Loucy (cell line): ENCODE measurements at regions not wholly inside any gene's neighbourhood (a gene's known extent, or its start where the extent isn't known, plus 50 kb on each side); places are given as distances from the start of the nearest gene placed in this dataset.

ENCODE experiments used
- H2AFZ ChIP-seq: fragments of 200-600 bp; sonication (generic); 2 replicates; pipeline ENCODE4 v1.6.0; 2016; ENCODE audit warnings: antibody characterized with exemption, mild to moderate bottlenecking, low read length, moderate library complexity
- H3F3A ChIP-seq: fragments of 200-600 bp; 2 replicates; pipeline ENCODE4 v1.6.0; 2016; ENCODE audit warnings: antibody characterized with exemption, low read depth, mild to moderate bottlenecking
- H3K27me3 ChIP-seq: fragments of 200-600 bp; sonication (generic); 2 replicates; pipeline ENCODE4 v1.6.1; 2014; ENCODE audit warnings: low read length, mild to moderate bottlenecking; ENCODE audit not compliant: insufficient read depth, poor library complexity, severe bottlenecking
- H3K36me3 ChIP-seq: fragments of 200-600 bp; sonication (generic); 2 replicates; pipeline ENCODE4 v1.6.1; 2016; ENCODE audit warnings: low read length; ENCODE audit not compliant: insufficient read depth
- H3K4me1 ChIP-seq: fragments of 200-600 bp; sonication (generic); 2 replicates; pipeline ENCODE4 v1.5.1; 2014; ENCODE audit warnings: low read length, mild to moderate bottlenecking; ENCODE audit not compliant: insufficient read depth, poor library complexity, severe bottlenecking
- H3K4me2 ChIP-seq: fragments of 200-600 bp; sonication (generic); 2 replicates; pipeline ENCODE4 v1.6.0; 2014; ENCODE audit warnings: antibody characterized with exemption, low read length, low read depth, mild to moderate bottlenecking; ENCODE audit not compliant: poor library complexity, severe bottlenecking
- H3K4me3 ChIP-seq: fragments of 200-600 bp; sonication (generic); 2 replicates; pipeline ENCODE4 v1.5.1; 2014; ENCODE audit warnings: low read length, mild to moderate bottlenecking, mixed read lengths; ENCODE audit not compliant: poor library complexity, severe bottlenecking
- H3K79me2 ChIP-seq: fragments of 200-600 bp; sonication (generic); 2 replicates; pipeline ENCODE4 v1.6.1; 2014; ENCODE audit warnings: low read length; ENCODE audit not compliant: insufficient read depth
- H3K9ac ChIP-seq: fragments of 200-600 bp; sonication (generic); 2 replicates; pipeline ENCODE4 v1.6.0; 2014; ENCODE audit warnings: mild to moderate bottlenecking, low read depth, low read length, moderate library complexity; ENCODE audit not compliant: poor library complexity, severe bottlenecking
- H3K9me2 ChIP-seq: fragments of 200-600 bp; sonication (generic); replicated peaks from 2 replicates; pipeline ENCODE4 v1.6.1; 2016; ENCODE audit warnings: low read depth, low read length, mixed read lengths
- H3K9me3 ChIP-seq: fragments of 200-600 bp; sonication (generic); 2 replicates; pipeline ENCODE4 v1.6.1; 2014; ENCODE audit warnings: mild to moderate bottlenecking, antibody characterized with exemption, low read length, low read depth; ENCODE audit not compliant: insufficient read depth
- H4K20me1 ChIP-seq: fragments of 200-600 bp; sonication (generic); 2 replicates; pipeline ENCODE4 v1.6.0; 2014; ENCODE audit warnings: antibody characterized with exemption, low read length, mild to moderate bottlenecking; ENCODE audit not compliant: insufficient read depth, poor library complexity, severe bottlenecking
- CTCF ChIP-seq: fragments of 200-600 bp; sonication (generic); conservative IDR thresholded peaks from 2 replicates; pipeline ENCODE4 v1.5.1; 2014; ENCODE audit warnings: mild to moderate bottlenecking, antibody characterized with exemption, low read length
- EZH2phosphoT487 ChIP-seq: fragments of 200-600 bp; IDR thresholded peaks from 2 replicates; pipeline ENCODE4 v1.6.1; 2018; ENCODE audit warnings: antibody characterized with exemption, mild to moderate bottlenecking, moderate library complexity, borderline replicate concordance

GRCh38 chr20:57104651-57105204 lies 161.7 kb downstream of the BMP7 start:
- Histone ChIP-seq H3K4me3 (no peak overlapping the region), H3K36me3 (no peaks in the 10 kb centered on the region), H3K4me2 (no peak overlapping the region), H3F3A (no peaks in the 10 kb centered on the region), H3K27me3 (no peaks in the 10 kb centered on the region), H3K79me2 (no peaks in the 10 kb centered on the region), H3K4me1 (no peaks in the 10 kb centered on the region), H3K9me3 (no peaks in the 10 kb centered on the region), H4K20me1 (no peaks in the 10 kb centered on the region), H2AFZ (no peak overlapping the region), H3K9ac (no peak overlapping the region), H3K9me2 (no peaks in the 10 kb centered on the region)
- TF ChIP-seq EZH2phosphoT487: no peak
- TF ChIP-seq CTCF: no peak

GRCh38 chr20:57106030-57106682 lies 160.3 kb downstream of the BMP7 start:
- Histone ChIP-seq H3K9me3 (no peaks in the 10 kb centered on the region), H3K36me3 (no peaks in the 10 kb centered on the region), H3K27me3 (no peaks in the 10 kb centered on the region), H3K79me2 (no peaks in the 10 kb centered on the region), H2AFZ (no peak overlapping the region), H3F3A (no peaks in the 10 kb centered on the region), H3K4me2 (no peak overlapping the region), H3K9me2 (no peaks in the 10 kb centered on the region), H3K9ac (no peak overlapping the region), H3K4me3 (no peak overlapping the region), H4K20me1 (no peaks in the 10 kb centered on the region), H3K4me1 (no peaks in the 10 kb centered on the region)
- no peak for TF ChIP-seq CTCF
- TF ChIP-seq EZH2phosphoT487: no peak

- Histone ChIP-seq H3K9ac (no peak overlapping the region), H3K9me3 (no peaks in the 10 kb centered on the region), H3K27me3 (no peaks in the 10 kb centered on the region), H3F3A (no peaks in the 10 kb centered on the region), H4K20me1 (no peaks in the 10 kb centered on the region), H2AFZ (no peak overlapping the region), H3K36me3 (no peaks in the 10 kb centered on the region), H3K4me3 (no peak overlapping the region), H3K4me2 (no peak overlapping the region), H3K79me2 (no peaks in the 10 kb centered on the region), H3K4me1 (no peaks in the 10 kb centered on the region), H3K9me2 (no peaks in the 10 kb centered on the region)
- no peak for TF ChIP-seq EZH2phosphoT487
- no peak for TF ChIP-seq CTCF
These were observed 159.7 kb downstream of the BMP7 start for GRCh38 chr20:57106692-57107091.
